GM23338 (cell line): ENCODE measurements at regions not wholly inside any gene's neighbourhood (a gene's known extent, or its start where the extent isn't known, plus 50 kb on each side); places are given as distances from the start of the nearest gene placed in this dataset.
A peak's percentile ranks its signal among the peaks of the same experiment; 100 is the strongest.

Experiments
- ATAC-seq: fragments of 200-7000 bp; cut with Tn5 transposase; 3 replicates; pipeline ENCODE4 v1.9.1; 2020
- DNase-seq: peaks from one replicate; pipeline ENCODE4 v3.0.0-alpha.2; 2015; ENCODE audit warnings: low spot score
- H2AFZ ChIP-seq: fragments of 200-600 bp; sonication (generic); 2 replicates; pipeline ENCODE4 v1.8.0; 2016; ENCODE audit warnings: antibody characterized with exemption, mild to moderate bottlenecking, moderate library complexity
- H3F3A ChIP-seq: fragments of 200-600 bp; sonication (generic); replicated peaks from 2 replicates; pipeline ENCODE4 v1.8.0; 2017; ENCODE audit warnings: antibody characterized with exemption, mixed run types, low read depth
- H3K27ac ChIP-seq: fragments of 200-600 bp; sonication (generic); 2 replicates; pipeline ENCODE4 v1.6.1; 2016; ENCODE audit warnings: low read depth
- H3K27me3 ChIP-seq: fragments of 200-600 bp; sonication (generic); 2 replicates; pipeline ENCODE4 v1.8.0; 2016; ENCODE audit warnings: mild to moderate bottlenecking, mixed run types, moderate library complexity; ENCODE audit not compliant: insufficient read depth
- H3K36me3 ChIP-seq: fragments of 200-600 bp; sonication (generic); 2 replicates; pipeline ENCODE4 v1.8.0; 2016; ENCODE audit warnings: mild to moderate bottlenecking; ENCODE audit not compliant: insufficient read depth
- H3K4me1 ChIP-seq: fragments of 200-600 bp; sonication (generic); 2 replicates; pipeline ENCODE4 v1.8.0; 2016; ENCODE audit warnings: mild to moderate bottlenecking, moderate library complexity; ENCODE audit not compliant: insufficient read depth
- H3K4me2 ChIP-seq: fragments of 200-600 bp; sonication (generic); 2 replicates; pipeline ENCODE4 v1.7.1; 2017; ENCODE audit warnings: mixed run types
- H3K4me3 ChIP-seq: fragments of 200-600 bp; sonication (generic); 2 replicates; pipeline ENCODE4 v1.6.1; 2016; ENCODE audit warnings: mixed run types
- H3K79me2 ChIP-seq: fragments of 200-600 bp; sonication (generic); replicated peaks from 2 replicates; pipeline ENCODE4 v1.8.0; 2017; ENCODE audit warnings: mild to moderate bottlenecking; ENCODE audit not compliant: insufficient read depth
- H3K9me2 ChIP-seq: fragments of 200-600 bp; sonication (generic); 2 replicates; pipeline ENCODE4 v1.8.0; 2017; ENCODE audit not compliant: insufficient read depth
- H4K20me1 ChIP-seq: fragments of 200-600 bp; sonication (generic); replicated peaks from 2 replicates; pipeline ENCODE4 v1.8.0; 2017; ENCODE audit warnings: mild to moderate bottlenecking; ENCODE audit not compliant: insufficient read depth
- H3K27ac Mint-ChIP-seq: 2 replicates; pipeline ENCODE4 v1.8.0; 2020; ENCODE audit warnings: inconsistent platforms, mild to moderate bottlenecking, moderate library complexity, mixed read lengths
- H3K27me3 Mint-ChIP-seq: 3 replicates; pipeline ENCODE4 v1.8.0; 2022; ENCODE audit warnings: low read depth, mild to moderate bottlenecking, moderate library complexity, mixed read lengths, inconsistent platforms; ENCODE audit not compliant: insufficient read depth, poor library complexity
- H3K36me3 Mint-ChIP-seq: 3 replicates; pipeline ENCODE4 v1.8.0; 2021; ENCODE audit warnings: low read depth, mild to moderate bottlenecking, inconsistent platforms, moderate library complexity, mixed read lengths
- H3K4me1 Mint-ChIP-seq: 3 replicates; pipeline ENCODE4 v1.8.0; 2020; ENCODE audit warnings: mild to moderate bottlenecking, inconsistent platforms, mixed read lengths
- H3K4me3 Mint-ChIP-seq: 3 replicates; pipeline ENCODE4 v1.8.0; 2021; ENCODE audit warnings: moderate library complexity, mild to moderate bottlenecking, inconsistent platforms, mixed read lengths
- H3K9me3 Mint-ChIP-seq: 3 replicates; pipeline ENCODE4 v1.8.0; 2020; ENCODE audit warnings: moderate library complexity, mild to moderate bottlenecking, inconsistent platforms, mixed read lengths
- CREB1 ChIP-seq: fragments of 250-450 bp; sonication (Bioruptor Pico); IDR thresholded peaks from 2 replicates; pipeline ENCODE4 v1.5.0; 2020; ENCODE audit warnings: low read depth, mild to moderate bottlenecking, moderate library complexity
- ETS1 ChIP-seq: IDR thresholded peaks from 2 replicates; pipeline ENCODE4 v1.6.1; 2016; ENCODE audit warnings: antibody characterized with exemption
- EZH2 ChIP-seq: fragments of 200-600 bp; sonication (generic); IDR thresholded peaks from one replicate; pipeline ENCODE4 v1.8.0; 2017; ENCODE audit warnings: antibody characterized with exemption, mild to moderate bottlenecking, low read depth; ENCODE audit not compliant: unreplicated experiment
- EZH2phosphoT487 ChIP-seq: fragments of 200-600 bp; sonication (generic); IDR thresholded peaks from one replicate; pipeline ENCODE4 v1.8.1; 2018; ENCODE audit warnings: antibody characterized with exemption; ENCODE audit not compliant: unreplicated experiment
- POLR2AphosphoS5 ChIP-seq: IDR thresholded peaks from 2 replicates; pipeline ENCODE4 v1.6.1; 2016; ENCODE audit warnings: antibody characterized with exemption, low read depth
- REST ChIP-seq: IDR thresholded peaks from one replicate; pipeline ENCODE4 v1.6.1; 2018; ENCODE audit warnings: antibody characterized with exemption; ENCODE audit not compliant: unreplicated experiment
- STAT1 ChIP-seq: IDR thresholded peaks from one replicate; pipeline ENCODE4 v1.6.1; 2016; ENCODE audit warnings: antibody characterized with exemption; ENCODE audit not compliant: unreplicated experiment
- ZNF331 ChIP-seq: fragments of 250-450 bp; sonication (Bioruptor Pico); IDR thresholded peaks from 2 replicates; pipeline ENCODE4 v1.5.0; 2020; ENCODE audit warnings: low read depth, mild to moderate bottlenecking, moderate library complexity
- ZNF462 ChIP-seq: fragments of 250-450 bp; sonication (Bioruptor Pico); IDR thresholded peaks from 2 replicates; pipeline ENCODE4 v1.5.0; 2020; ENCODE audit warnings: mild to moderate bottlenecking, moderate library complexity

- Mint-ChIP-seq H3K36me3 (no peaks in the 10 kb centered on the region), H3K4me3 (no peak overlapping the region), H3K27ac (no peak overlapping the region), H3K27me3 (peaks cover 2% of the 10 kb centered on the region), H3K4me1 (peaks cover 13% of the 10 kb centered on the region), H3K9me3 (no peaks in the 10 kb centered on the region)
- Histone ChIP-seq H3K27ac (no peak overlapping the region), H3K79me2 (no peaks in the 10 kb centered on the region), H3K4me3 (no peak overlapping the region), H3K9me2 (no peaks in the 10 kb centered on the region), H3K4me2 (no peak overlapping the region), H4K20me1 (no peaks in the 10 kb centered on the region), H2AFZ (peak overlapping the region; percentile 40; the same call in 1 of the 2 replicates), H3K4me1 (peaks cover 10% of the 10 kb centered on the region), H3F3A (no peaks in the 10 kb centered on the region), H3K27me3 (no peaks in the 10 kb centered on the region), H3K36me3 (no peaks in the 10 kb centered on the region)
- no peak for TF ChIP-seq STAT1
- TF ChIP-seq POLR2AphosphoS5: no peak
- no peak for TF ChIP-seq ETS1
- DNase-seq: no peak
- no peak for ATAC-seq
Measured at GRCh38 chr5:52504584-52505240, 283.0 kb upstream of the ITGA1 start.

- no peak overlapping the region for H3K4me3 Mint-ChIP-seq
- H4K20me1 ChIP-seq: no peaks in the 10 kb centered on the region
- DNase-seq: no peak
- no peaks in the 10 kb centered on the region for H3K79me2 ChIP-seq
- H3K4me2 ChIP-seq: no peak overlapping the region
- H2AFZ ChIP-seq: no peak overlapping the region
- peaks cover under 1% of the 10 kb centered on the region; the same call in 1 of the 2 replicates for H3K4me1 ChIP-seq
- ATAC-seq: no peak
- H3K4me1 Mint-ChIP-seq: peaks cover 1% of the 10 kb centered on the region; the same call in 2 of the 3 replicates
- H3K27ac Mint-ChIP-seq: no peak overlapping the region
- H3F3A ChIP-seq: no peaks in the 10 kb centered on the region
- H3K36me3 ChIP-seq: no peaks in the 10 kb centered on the region
- H3K27me3 ChIP-seq: no peaks in the 10 kb centered on the region
- H3K9me2 ChIP-seq: no peaks in the 10 kb centered on the region
- H3K9me3 Mint-ChIP-seq: no peaks in the 10 kb centered on the region
- H3K36me3 Mint-ChIP-seq: no peaks in the 10 kb centered on the region; the same call in 2 of the 3 replicates
- H3K27me3 Mint-ChIP-seq: no peaks in the 10 kb centered on the region
- H3K27ac ChIP-seq: no peak overlapping the region
- H3K4me3 ChIP-seq: no peak overlapping the region
- TF ChIP-seq REST (no peak), ZNF462 (no peak), CREB1 (no peak), ETS1 (no peak), EZH2 (no peak), ZNF331 (CRISPR knock-in tag) (no peak), EZH2phosphoT487 (no peak)
Measured at GRCh38 chr5:52517667-52518066, 270.0 kb upstream of the ITGA1 start.
